Activated effector memory CD4-positive, alpha-beta T cell treated with Interleukin-2 at 50 U/mL for 16 hours (primary cell): ENCODE measurements at regions not wholly inside any gene's neighbourhood (a gene's known extent, or its start where the extent isn't known, plus 50 kb on each side); places are given as distances from the start of the nearest gene placed in this dataset.
A peak's percentile ranks its signal among the peaks of the same experiment; 100 is the strongest.

ENCODE experiments used
- DNase-seq: peaks from one replicate; pipeline ENCODE4 v3.0.0-alpha.2; 2020

GRCh38 chr2:236965021-236965840 is 120.5 kb upstream of the COPS8 start:
- DNase-seq, result no peak

GRCh38 chr2:236965841-236966096 is 119.9 kb upstream of the COPS8 start:
- no peak for DNase-seq

DNA sequence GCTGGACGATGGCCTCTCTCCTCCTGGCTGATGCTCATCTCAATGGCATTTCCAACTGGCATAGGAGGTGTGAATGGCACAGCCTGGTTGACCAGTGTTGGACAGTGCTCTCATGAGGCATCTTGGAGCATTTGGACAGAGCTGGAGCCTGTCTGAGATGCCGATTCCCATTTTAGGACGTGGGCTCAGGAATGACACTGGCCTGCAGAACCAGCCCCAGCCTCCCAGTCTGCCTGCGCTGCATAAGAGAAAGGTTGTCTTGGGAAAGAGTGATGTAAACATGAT is 118.2 kb upstream of the COPS8 start:
- DNase-seq, result no peak

- peak; percentile 27 for DNase-seq
Observed at GRCh38 chr2:236968101-236968879, 117.4 kb upstream of the COPS8 start.

DNA sequence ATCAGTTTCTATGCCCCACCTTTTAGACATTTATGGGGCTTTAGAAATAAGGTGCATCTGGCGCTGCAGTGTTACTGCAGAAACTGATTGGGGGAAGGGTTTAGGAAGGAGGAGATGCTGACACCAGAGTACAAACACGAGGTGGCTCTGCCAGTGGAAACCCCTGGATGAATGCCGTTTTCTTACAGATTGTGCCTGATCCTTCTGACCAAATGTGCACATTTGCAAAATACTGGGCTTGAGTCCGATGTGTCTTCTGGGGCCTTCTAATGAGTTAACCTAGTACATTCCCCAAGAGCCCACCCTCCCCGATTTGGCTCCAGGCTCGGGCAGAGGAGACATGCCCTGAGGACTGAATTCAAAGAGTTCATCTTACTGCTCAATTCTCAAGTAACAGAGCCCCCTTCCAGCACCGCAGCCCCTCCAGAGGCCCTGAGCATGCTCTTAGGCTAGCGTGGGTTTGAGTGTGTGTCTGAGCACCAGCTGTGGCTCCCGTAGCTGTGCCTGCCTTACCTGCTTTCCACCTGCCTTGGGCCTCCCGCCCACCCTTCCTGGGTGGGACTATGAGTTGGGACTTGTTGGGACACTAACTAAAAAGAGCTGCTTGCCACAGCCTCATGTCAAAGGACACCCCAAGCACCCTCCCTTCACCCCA is 116.7 kb upstream of the COPS8 start:
- no peak for DNase-seq

DNA sequence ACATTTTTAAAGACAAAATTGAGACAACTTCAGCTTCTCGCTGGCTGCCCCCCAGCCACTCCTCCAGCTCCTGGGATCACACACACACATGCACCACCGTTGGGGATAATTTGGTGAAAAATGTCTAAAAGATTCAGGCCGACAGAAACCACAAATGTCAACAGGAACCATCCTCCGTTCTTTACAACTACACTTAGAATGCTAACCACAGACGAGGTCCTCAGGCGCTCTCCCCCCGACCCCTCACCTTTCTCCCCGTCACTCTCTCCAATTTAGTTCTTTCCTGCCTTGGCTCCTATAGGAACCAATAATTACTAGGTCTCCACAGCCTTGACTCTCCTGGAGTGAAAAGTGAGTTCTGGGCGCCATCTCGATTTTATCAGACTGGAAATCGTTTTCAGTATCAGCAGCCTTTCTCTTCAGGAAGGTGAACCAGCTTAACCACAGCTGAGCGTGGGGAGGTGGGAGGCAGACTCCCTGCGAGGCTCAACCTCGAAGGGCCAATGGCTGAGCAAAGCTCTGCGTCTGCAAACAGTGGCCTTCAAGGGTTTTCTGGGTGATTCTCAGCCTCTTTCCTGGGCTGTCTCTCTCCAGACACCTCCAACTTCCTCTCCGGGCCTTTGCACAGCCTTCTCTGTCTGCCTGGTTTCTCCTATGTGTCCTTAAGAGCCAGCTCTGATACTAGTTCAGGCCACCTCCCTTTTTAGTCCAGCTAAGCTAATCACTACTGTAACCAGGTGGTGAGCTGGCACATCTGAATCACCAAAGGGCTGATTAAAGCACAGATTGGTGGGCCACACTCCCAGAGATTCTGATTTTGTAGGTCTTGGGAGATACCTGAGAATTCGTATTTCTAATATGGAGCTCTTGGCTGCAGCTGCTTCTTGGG is 115.7 kb upstream of the COPS8 start:
- peak; percentile 50 for DNase-seq

GRCh38 chr2:236970656-236971010 is 115.1 kb upstream of the COPS8 start:
- DNase-seq, result no peak

DNA sequence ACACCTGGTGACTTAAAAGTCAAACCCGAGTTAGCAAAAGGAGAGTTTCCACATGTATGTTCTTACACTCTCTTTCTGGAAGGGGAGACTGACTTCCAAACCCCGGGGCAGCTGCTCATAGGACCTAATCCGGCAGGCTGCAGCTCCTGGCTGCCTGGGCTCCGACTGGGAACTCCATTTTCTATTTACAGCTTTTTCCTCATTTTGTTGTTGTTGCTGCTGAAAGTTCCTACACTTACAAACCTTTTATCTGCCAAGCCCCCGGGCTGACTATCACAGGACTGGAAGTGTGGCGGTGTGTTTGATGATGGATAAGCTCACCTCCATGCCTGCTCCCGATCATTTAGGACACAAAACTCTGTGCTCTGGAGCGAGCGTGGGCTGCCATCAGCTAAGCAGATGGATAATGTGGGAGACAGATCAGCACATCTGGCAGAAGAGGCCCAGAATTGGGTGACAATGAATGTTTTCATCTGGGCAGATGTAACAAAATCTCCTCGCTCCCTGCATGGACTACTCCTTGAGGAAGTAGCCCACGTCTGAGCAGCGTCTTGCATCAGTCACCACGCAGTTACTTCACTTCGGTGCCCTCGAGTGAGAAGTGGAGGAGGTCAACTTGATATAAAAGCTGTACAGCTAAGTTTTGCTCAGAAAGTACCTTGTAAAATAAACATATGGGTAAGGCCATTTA is 114.4 kb upstream of the COPS8 start:
- no peak for DNase-seq

DNA sequence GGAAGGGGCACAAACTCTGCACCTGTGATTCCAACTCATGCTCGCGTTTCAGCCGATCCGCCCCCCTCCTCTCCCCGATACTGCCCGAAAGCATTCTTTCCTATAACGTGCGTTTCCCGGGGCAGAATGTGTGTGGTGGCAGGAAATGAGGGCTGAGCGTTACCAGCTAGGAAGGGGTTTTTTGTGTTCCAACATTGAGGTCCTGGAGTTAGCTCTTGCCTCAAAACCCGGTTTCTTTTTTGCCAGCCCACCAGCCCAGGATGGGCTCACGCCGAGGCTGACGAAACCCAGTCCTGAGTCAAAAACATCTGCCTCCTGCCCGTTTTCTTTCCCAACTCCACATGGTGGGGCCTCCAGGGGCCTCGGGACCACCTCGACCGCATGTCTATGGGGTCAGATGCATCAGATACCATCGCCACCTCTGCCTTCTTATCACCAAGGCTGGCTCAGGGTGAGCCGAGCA is 113.7 kb upstream of the COPS8 start:
- no peak for DNase-seq

DNA sequence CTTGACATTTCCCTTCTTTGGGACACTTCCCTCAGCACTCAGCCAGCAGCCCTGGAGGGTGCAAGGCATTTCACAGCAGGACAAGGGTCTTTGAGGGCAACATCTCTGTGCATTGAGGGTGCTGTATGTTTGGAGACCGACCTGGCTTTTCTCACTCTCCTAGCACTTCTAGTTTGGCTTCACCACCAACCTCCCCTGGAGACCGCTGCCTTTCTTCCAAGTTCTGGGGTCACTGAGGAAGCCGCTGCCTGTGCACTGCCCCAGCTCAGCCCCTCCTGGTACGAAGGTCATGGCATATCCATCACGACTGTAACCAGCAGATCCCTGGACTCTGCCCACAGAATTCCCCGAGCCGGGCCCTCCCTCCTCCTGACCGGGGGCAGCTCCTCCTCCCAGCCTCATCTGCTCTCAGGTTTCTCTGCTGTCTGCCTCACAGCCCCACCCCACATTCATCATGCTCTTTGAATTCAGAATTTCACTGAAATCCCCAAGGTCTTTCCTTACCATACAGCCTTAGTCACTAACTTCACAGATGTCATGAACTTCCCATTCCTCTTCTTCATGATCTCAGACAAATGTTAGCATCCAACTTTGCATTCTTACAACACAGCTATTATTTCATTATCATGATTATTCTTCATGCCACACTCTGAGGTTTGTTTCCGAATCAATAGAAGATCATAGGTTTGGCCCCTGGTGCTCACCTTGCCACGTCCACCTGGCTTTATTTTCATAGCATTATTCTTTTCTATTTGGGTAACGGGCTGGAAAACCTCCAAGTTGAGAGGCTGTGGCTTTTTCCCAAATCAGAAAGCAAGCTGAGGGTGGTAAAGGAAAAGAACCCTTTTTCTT is 113.0 kb upstream of the COPS8 start:
- DNase-seq, result no peak

DNA sequence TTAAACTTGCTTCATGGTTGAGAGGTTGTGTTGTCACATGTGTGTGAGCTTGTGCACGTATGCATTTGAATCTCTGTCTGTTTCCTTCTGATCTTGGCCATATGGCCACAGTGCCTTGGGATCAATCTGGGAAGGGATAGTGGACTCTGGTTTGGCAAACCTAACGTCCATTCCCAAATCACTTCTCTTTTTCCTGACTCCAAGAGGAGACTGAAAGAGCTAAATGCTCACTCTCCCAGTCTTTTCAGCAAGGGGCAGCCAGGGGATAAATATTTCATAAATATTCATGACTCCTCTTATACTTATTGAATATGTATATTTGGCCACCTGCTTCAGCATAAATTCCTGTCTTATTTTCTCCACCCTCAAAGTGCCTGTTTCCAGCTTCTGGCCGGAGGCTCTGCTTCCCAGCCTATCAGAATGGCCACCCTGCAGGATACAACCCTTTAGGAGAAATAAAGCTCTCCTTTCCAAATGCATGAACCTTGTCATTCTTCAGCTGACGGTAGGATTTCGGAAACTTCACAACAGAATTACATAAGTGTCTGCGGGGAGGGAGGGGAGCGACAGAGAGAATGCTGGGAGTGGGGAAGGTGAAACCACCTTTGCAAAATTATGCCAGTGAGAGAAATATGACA is 112.2 kb upstream of the COPS8 start:
- no peak for DNase-seq

DNA sequence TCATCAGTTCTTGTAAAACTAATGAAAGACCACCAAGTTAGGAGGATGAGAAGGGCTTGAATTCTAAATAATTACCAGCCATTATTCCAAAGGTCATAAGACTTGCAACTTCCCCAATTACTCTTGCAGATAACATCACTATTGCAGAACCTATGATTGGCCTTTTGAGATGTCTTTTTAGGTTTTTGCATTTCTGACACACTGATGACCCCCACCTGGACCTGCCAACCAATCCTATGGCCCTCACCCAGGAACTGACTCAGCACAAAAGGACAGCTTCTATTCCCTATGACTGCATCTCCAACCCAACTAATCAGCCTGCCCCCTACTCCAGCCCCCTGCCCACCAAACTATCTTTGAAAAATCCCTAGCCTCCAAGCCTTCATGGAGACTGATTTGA is 111.5 kb upstream of the COPS8 start:
- no peak for DNase-seq

DNA sequence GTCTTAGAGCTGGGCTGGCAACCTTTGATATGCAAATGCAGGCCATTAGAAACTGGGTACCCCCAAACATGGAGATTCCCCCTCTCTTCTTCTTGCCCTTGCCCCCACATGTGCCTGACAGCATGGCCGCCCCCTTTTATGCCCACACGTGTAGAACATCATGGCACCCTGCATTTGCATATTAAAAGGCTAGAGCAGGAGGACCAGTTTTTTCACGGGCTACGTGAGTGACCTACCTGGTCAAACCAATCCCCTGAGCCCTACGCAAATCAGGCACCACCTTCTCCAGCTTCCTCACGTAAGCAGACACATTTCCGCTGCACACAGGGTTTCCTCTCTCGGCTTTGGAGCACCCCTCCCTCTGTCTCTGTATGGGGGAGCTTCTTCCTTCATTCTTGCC is 110.9 kb upstream of the COPS8 start:
- DNase-seq, result no peak

GRCh38 chr2:236975766-236976165 is 109.9 kb upstream of the COPS8 start:
- no peak for DNase-seq

- DNase-seq, result no peak
Observed at GRCh38 chr2:236976266-236977062, 109.2 kb upstream of the COPS8 start.

DNA sequence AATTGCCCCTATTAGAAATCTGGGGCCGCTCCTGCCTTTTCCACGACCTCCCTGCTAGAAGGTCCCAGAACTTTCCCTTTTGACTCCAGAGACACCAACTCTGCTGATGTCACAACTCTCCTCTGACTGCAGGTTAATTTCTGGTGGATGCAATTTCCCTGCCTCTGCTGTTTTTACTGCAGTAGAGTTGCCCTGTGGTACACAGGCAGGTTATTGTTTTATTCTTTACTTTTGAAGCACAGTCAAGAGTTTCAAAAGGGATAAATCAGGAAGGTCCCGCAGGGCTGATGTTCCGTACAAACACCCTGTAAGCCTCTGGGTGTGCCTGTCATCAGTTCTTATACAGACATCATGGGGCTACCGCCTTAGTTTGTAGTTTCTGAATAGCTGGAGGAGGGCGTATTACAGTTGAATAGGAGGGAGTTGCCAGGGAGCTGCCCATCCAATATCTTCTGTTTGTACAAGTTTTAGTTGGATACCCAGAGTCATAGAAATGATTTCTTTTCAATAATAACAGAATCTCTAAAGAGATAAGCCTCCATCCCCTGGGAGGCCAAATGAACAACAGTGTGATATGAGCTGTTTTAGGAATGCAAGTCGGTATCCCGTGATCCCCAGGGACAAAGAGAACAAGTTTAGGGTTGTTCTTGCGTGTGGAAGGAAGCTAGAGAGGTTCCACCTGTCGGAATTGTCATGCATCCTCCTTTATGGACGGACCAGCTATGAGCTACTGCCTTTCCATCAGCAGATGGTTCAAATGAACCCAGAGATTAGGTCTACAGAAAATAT is 108.4 kb upstream of the COPS8 start:
- no peak for DNase-seq

DNA sequence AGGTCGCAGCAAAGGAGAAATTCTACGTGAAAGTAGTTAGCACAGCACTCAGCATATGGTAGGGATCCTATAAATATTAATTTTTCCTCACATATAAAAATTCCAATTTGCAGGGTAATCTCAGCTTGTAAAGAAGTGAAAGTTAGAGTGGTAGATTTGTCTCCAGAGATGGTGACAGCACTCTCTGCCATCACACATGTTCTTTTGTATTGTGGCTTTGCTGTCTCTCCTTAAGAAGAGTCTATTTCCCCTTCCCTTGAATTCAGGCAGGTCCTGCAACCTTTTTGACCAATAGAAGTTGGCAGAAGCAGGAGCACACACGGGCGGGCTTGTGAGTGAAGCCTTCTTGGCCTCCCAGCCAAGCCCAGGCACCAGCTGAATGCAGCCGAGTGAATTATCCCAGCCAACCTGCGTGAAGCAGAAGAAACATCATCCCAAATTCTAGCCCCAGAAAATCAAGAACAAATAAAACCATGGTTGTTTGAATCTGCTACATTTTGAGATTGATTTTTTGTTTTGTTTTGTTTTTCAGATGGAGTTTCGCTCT is 107.8 kb upstream of the COPS8 start:
- no peak for DNase-seq

GRCh38 chr2:236979664-236980063 is 106.0 kb upstream of the COPS8 start:
- no peak for DNase-seq

- DNase-seq, result no peak
Observed at GRCh38 chr2:236980961-236981360, 104.7 kb upstream of the COPS8 start.
